ENCODE measurements at regions not wholly inside any gene's neighbourhood (a gene's known extent, or its start where the extent isn't known, plus 50 kb on each side); places are given as distances from the start of the nearest gene placed in this dataset.

GRCh38 chr2:181371195-181371594 lies 86.0 kb upstream of the ITGA4 start:
- DNase-seq (no peak), ATAC-seq (no peak)
- Histone ChIP-seq H3K4me1 (peaks cover 0 to 25% (median 8%) of the 10 kb centered on the region in 12 donors), H3K36me3 (no peaks in the 10 kb centered on the region), H3K27me3 (no peaks in the 10 kb centered on the region), H3K27ac (no peak overlapping the region), H3K9me3 (no peaks in the 10 kb centered on the region), H3K4me3 (no peak overlapping the region)
- no peak for TF ChIP-seq POLR2A (IDR thresholded peaks at IDR 0.05)
- TF ChIP-seq CTCF (IDR thresholded peaks at IDR 0.05): no peak
- 75 to 86% (median 79%) methylated on average over 2 of the region's 2 CpGs for WGBS, 4 donors
- intact Hi-C loops (cut with DNase I): no loop called here

- no peak for TF ChIP-seq CTCF (IDR thresholded peaks at IDR 0.05)
- TF ChIP-seq POLR2A (IDR thresholded peaks at IDR 0.05): no peak
- peak overlapping the region in 1 of 12 donors; percentile 2 for H3K27ac ChIP-seq
- H3K36me3 ChIP-seq: no peaks in the 10 kb centered on the region
- H3K4me1 ChIP-seq: peaks cover 0 to 25% (median 8%) of the 10 kb centered on the region in 12 donors
- 11 to 25% (median 13%) methylated on average over 2 of the region's 2 CpGs for WGBS, 4 donors
- H3K27me3 ChIP-seq: no peaks in the 10 kb centered on the region
- H3K4me3 ChIP-seq: no peak overlapping the region
- ATAC-seq: peak in 2 of 4 donors; percentile 37 to 76
- DNase-seq: no peak
- intact Hi-C loops (cut with DNase I): loop anchor here in 1 of 10 donors (2.0 kb wide), 1 partner anchor 63 kb away; no protein-coding TSS in a partner anchor
- H3K9me3 ChIP-seq: no peaks in the 10 kb centered on the region
These were observed 85.2 kb upstream of the ITGA4 start for GRCh38 chr2:181371782-181372645.

GRCh38 chr2:181372646-181373040 lies 84.5 kb upstream of the ITGA4 start:
- DNase-seq: no peak
- H3K9me3 ChIP-seq: no peaks in the 10 kb centered on the region
- intact Hi-C loops (cut with DNase I): loop anchor here in 1 of 10 donors (2.0 kb wide), 1 partner anchor 62 kb away; no protein-coding TSS in a partner anchor
- H3K36me3 ChIP-seq: no peaks in the 10 kb centered on the region
- H3K4me1 ChIP-seq: peaks cover 0 to 25% (median 8%) of the 10 kb centered on the region in 12 donors
- no peaks in the 10 kb centered on the region for H3K27me3 ChIP-seq
- H3K27ac ChIP-seq: peak overlapping the region in 1 of 12 donors; percentile 2
- no peak overlapping the region for H3K4me3 ChIP-seq
- ATAC-seq: no peak
- TF ChIP-seq CTCF (IDR thresholded peaks at IDR 0.05) (no peak), POLR2A (IDR thresholded peaks at IDR 0.05) (no peak)
- 64 to 72% (median 70%) methylated on average over 3 of the region's 3 CpGs for WGBS, 4 donors

- no peak for DNase-seq
- Histone ChIP-seq H3K9me3 (no peaks in the 10 kb centered on the region), H3K27me3 (no peaks in the 10 kb centered on the region), H3K4me1 (peaks cover 0 to 25% (median 8%) of the 10 kb centered on the region in 12 donors), H3K36me3 (no peaks in the 10 kb centered on the region), H3K27ac (no peak overlapping the region), H3K4me3 (no peak overlapping the region)
- WGBS, 4 donors: 62 to 68% (median 64%) methylated on average over 8 of the region's 8 CpGs
- TF ChIP-seq CTCF (IDR thresholded peaks at IDR 0.05) (no peak), POLR2A (IDR thresholded peaks at IDR 0.05) (no peak)
- intact Hi-C loops (cut with DNase I): no loop called here
- ATAC-seq: no peak
These were observed 82.2 kb upstream of the ITGA4 start for GRCh38 chr2:181374781-181375675.

Measured in heart left ventricle (tissue), 16 donors.